Limb (tissue), 2 donors: ENCODE measurements at regions not wholly inside any gene's neighbourhood (a gene's known extent, or its start where the extent isn't known, plus 50 kb on each side); places are given as distances from the start of the nearest gene placed in this dataset.

ENCODE experiments used
- DNase-seq, 2 donors: peaks; one replicate each; pipeline ENCODE4 v3.0.0-alpha.2; 2016; ENCODE audit errors: extremely low spot score in 2 of 2

DNA sequence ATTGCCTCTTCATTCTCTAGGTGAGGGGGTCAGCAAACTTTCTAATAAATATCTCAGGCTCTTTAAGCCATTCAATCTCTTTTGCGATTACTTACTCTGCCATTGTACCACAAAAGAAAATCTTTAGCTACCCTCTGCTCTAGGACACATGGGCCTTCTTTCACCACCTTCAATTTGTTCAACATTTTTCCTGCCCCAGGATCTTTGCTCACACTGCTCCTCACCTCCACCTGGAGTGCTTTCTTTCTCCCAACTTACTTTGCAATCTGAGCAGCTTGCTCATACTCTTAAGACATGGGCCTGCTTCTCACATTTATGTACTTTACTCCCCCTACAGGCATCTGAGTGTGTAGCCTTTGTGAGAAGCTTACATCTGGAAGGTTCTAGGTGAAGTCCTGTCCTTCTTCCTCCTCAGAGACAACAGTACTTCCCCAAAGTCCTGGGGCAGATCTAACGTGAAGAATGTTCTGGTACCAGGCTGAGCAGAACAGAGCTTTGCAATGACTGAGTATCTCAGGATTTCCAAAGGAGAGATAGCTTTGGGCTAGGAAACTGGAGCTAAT is 55.0 kb upstream of the PRDM5 start:
- peak in 1 of 2 donors; percentile 11 for DNase-seq

DNA sequence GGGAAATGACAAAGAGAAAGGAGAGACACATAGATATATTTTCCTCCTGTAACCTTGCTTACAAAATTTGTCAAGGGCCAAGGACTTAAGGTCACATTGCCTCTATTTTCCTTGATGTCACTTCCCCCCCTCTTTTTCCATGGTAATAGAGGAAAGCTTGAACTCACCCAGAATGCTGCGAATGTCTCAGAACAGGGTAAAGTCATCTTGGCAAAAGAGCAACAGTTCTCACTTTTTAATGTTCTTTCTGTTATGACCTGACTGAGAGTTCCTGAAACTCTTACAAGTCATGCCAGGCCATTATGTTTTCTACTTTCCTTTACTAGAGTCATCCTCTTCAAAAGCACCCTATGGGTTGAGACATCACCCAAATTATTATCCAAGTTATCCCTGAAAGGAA is 50.7 kb upstream of the PRDM5 start:
- no peak for DNase-seq
